ENCODE measurements at regions not wholly inside any gene's neighbourhood (a gene's known extent, or its start where the extent isn't known, plus 50 kb on each side); places are given as distances from the start of the nearest gene placed in this dataset.

DNA sequence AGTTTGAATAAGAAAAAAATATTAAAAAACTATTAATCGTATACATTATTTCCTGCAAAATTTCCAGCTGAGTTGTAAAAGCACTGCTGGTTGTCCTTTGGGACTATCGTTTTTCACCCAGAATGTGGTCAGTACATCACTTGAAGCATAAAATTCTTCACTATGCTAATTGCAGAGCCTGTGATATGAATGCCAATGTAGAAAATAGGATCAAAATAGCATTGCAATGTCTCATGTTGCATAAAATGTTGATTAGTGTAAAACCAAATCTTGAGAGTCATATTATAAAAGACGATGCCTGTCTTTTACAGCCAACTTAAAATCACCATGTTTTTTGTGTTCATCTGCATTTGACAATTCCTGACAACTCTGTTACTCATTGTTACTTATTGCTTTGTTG, 207.7 kb downstream of the MMUT start:
- H3K4me2 ChIP-seq (ENCODE audit: low read length, poor library complexity, severe bottlenecking): no peak overlapping the region
- H3K27ac ChIP-seq (ENCODE audit: low read length, poor library complexity, severe bottlenecking): no peak overlapping the region
- DNase-seq: no peak
- WGBS: 81% methylated on average over 2 of the region's 3 CpGs
- H2BK12ac ChIP-seq (ENCODE audit: low read length in 2 of 2): no peak overlapping the region
- H3K4me1 ChIP-seq (ENCODE audit: control insufficient read depth, insufficient read depth, low read depth, low read length): no peaks in the 10 kb centered on the region
- H3K79me1 ChIP-seq (replicated peaks; ENCODE audit: low read length, poor library complexity, severe bottlenecking): no peaks in the 10 kb centered on the region
- no peaks in the 10 kb centered on the region for H3K36me3 ChIP-seq (ENCODE audit: control insufficient read depth in 1 of 2, insufficient read depth in 2 of 2, low read depth in 1 of 2, low read length in 2 of 2)
- H3K18ac ChIP-seq (ENCODE audit: low read depth in 1 of 2, low read length in 2 of 2): no peak overlapping the region
- no peak overlapping the region for H2AFZ ChIP-seq (ENCODE audit: low read depth, low read length)
- no peak overlapping the region for H2BK15ac ChIP-seq (ENCODE audit: low read depth, poor library complexity, severe bottlenecking)
- H4K91ac ChIP-seq (ENCODE audit: low read length): no peak overlapping the region
- H2AK5ac ChIP-seq (ENCODE audit: low read length, severe bottlenecking): no peak overlapping the region
- no peak overlapping the region for H3K9ac ChIP-seq (ENCODE audit: low read length)
- H2BK120ac ChIP-seq (ENCODE audit: low read depth, low read length): no peak overlapping the region
- no peaks in the 10 kb centered on the region for H3K27me3 ChIP-seq (ENCODE audit: control insufficient read depth in 1 of 2, insufficient read depth in 1 of 2, low read length in 2 of 2)
- H2BK5ac ChIP-seq (ENCODE audit: low read depth, low read length, poor library complexity, severe bottlenecking): no peak overlapping the region
- H3K4me3 ChIP-seq (ENCODE audit: insufficient read depth in 1 of 2, low read depth in 1 of 2, low read length in 2 of 2): no peak overlapping the region
- H3K4ac ChIP-seq (ENCODE audit: low read depth in 1 of 2, low read length in 2 of 2): no peak overlapping the region
- H3K14ac ChIP-seq (ENCODE audit: low read length in 2 of 2): no peak overlapping the region
- no peak overlapping the region for H3K23ac ChIP-seq (ENCODE audit: low read length in 2 of 2)
- no peaks in the 10 kb centered on the region for H3K9me3 ChIP-seq (ENCODE audit: control insufficient read depth, low read length)
- H4K8ac ChIP-seq (ENCODE audit: low read length): no peak overlapping the region

DNA sequence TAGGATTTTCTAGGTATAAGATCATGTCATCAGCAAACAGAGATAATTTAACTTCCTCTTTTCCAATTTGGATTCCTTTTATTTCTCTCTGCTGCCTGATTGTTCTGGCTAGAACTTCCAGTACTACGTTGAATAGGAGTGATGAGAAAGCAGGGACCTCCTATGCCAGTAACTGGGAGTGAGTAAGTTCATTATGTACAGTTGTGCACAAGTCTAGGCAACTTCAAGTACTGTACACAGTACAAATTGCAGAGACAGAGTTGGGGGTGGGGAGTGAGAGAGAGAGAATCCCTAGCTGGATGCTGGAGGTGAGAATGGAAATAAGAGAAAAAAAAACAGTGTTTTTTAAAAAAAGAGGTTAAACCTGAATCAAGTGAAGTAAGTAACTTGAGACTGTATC, 210.2 kb downstream of the MMUT start:
- Histone ChIP-seq H3K14ac (ENCODE audit: low read length in 2 of 2) (no peak overlapping the region), H3K4me2 (ENCODE audit: low read length, poor library complexity, severe bottlenecking) (no peak overlapping the region), H3K4ac (ENCODE audit: low read depth in 1 of 2, low read length in 2 of 2) (no peak overlapping the region), H2AFZ (ENCODE audit: low read depth, low read length) (no peak overlapping the region), H2AK5ac (ENCODE audit: low read length, severe bottlenecking) (no peak overlapping the region), H4K8ac (ENCODE audit: low read length) (no peak overlapping the region), H3K27me3 (ENCODE audit: control insufficient read depth in 1 of 2, insufficient read depth in 1 of 2, low read length in 2 of 2) (no peaks in the 10 kb centered on the region), H3K18ac (ENCODE audit: low read depth in 1 of 2, low read length in 2 of 2) (no peak overlapping the region), H3K36me3 (ENCODE audit: control insufficient read depth in 1 of 2, insufficient read depth in 2 of 2, low read depth in 1 of 2, low read length in 2 of 2) (no peaks in the 10 kb centered on the region), H4K91ac (ENCODE audit: low read length) (no peak overlapping the region), H3K23ac (ENCODE audit: low read length in 2 of 2) (no peak overlapping the region), H2BK5ac (ENCODE audit: low read depth, low read length, poor library complexity, severe bottlenecking) (no peak overlapping the region), H3K4me1 (ENCODE audit: control insufficient read depth, insufficient read depth, low read depth, low read length) (no peaks in the 10 kb centered on the region), H2BK15ac (ENCODE audit: low read depth, poor library complexity, severe bottlenecking) (no peak overlapping the region), H3K27ac (ENCODE audit: low read length, poor library complexity, severe bottlenecking) (no peak overlapping the region), H3K9ac (ENCODE audit: low read length) (no peak overlapping the region), H3K79me1 (replicated peaks; ENCODE audit: low read length, poor library complexity, severe bottlenecking) (no peaks in the 10 kb centered on the region), H3K4me3 (ENCODE audit: insufficient read depth in 1 of 2, low read depth in 1 of 2, low read length in 2 of 2) (no peak overlapping the region), H2BK120ac (ENCODE audit: low read depth, low read length) (no peak overlapping the region), H3K9me3 (ENCODE audit: control insufficient read depth, low read length) (no peaks in the 10 kb centered on the region), H2BK12ac (ENCODE audit: low read length in 2 of 2) (no peak overlapping the region)
- DNase-seq: no peak
- WGBS: 81% methylated on average over 1 of the region's 1 CpG

DNA sequence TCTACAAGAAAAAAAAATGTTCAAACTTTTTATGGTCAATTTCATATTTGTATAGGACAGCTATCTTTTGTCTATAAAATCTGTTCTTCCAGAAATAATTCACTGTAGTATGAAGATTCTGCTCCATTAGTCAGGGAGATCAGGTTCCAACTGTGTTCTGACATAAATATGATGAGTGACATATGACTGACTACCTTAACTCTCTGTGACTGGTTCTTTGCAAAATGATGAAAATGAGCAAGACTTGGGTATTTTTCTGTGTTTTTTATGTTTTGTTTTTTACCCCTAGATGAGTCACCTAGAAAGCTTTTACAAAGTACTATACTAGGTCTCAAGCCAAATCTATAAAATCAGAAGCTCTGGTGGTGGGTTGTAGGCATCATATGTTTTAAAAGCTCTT, 229.6 kb downstream of the MMUT start:
- no peaks in the 10 kb centered on the region for H3K4me1 ChIP-seq (ENCODE audit: control insufficient read depth, insufficient read depth, low read depth, low read length)
- H3K79me1 ChIP-seq (replicated peaks; ENCODE audit: low read length, poor library complexity, severe bottlenecking): no peaks in the 10 kb centered on the region
- no peak overlapping the region for H3K9ac ChIP-seq (ENCODE audit: low read length)
- no peak overlapping the region for H2BK15ac ChIP-seq (ENCODE audit: low read depth, poor library complexity, severe bottlenecking)
- H2BK5ac ChIP-seq (ENCODE audit: low read depth, low read length, poor library complexity, severe bottlenecking): no peak overlapping the region
- no peak overlapping the region for H4K8ac ChIP-seq (ENCODE audit: low read length)
- H3K27ac ChIP-seq (ENCODE audit: low read length, poor library complexity, severe bottlenecking): no peak overlapping the region
- no peak overlapping the region for H2BK12ac ChIP-seq (ENCODE audit: low read length in 2 of 2)
- no peak for DNase-seq
- no peak overlapping the region for H2BK120ac ChIP-seq (ENCODE audit: low read depth, low read length)
- H3K23ac ChIP-seq (ENCODE audit: low read length in 2 of 2): no peak overlapping the region
- no peak overlapping the region for H2AK5ac ChIP-seq (ENCODE audit: low read length, severe bottlenecking)
- H4K91ac ChIP-seq (ENCODE audit: low read length): no peak overlapping the region
- no peak overlapping the region for H3K4ac ChIP-seq (ENCODE audit: low read depth in 1 of 2, low read length in 2 of 2)
- no peak overlapping the region for H3K4me3 ChIP-seq (ENCODE audit: insufficient read depth in 1 of 2, low read depth in 1 of 2, low read length in 2 of 2)
- no peak overlapping the region for H2AFZ ChIP-seq (ENCODE audit: low read depth, low read length)
- peaks cover 23% of the 10 kb centered on the region for H3K9me3 ChIP-seq (ENCODE audit: control insufficient read depth, low read length)
- no peaks in the 10 kb centered on the region for H3K36me3 ChIP-seq (ENCODE audit: control insufficient read depth in 1 of 2, insufficient read depth in 2 of 2, low read depth in 1 of 2, low read length in 2 of 2)
- H3K14ac ChIP-seq (ENCODE audit: low read length in 2 of 2): no peak overlapping the region
- H3K18ac ChIP-seq (ENCODE audit: low read depth in 1 of 2, low read length in 2 of 2): no peak overlapping the region
- no peak overlapping the region for H3K4me2 ChIP-seq (ENCODE audit: low read length, poor library complexity, severe bottlenecking)
- H3K27me3 ChIP-seq (ENCODE audit: control insufficient read depth in 1 of 2, insufficient read depth in 1 of 2, low read length in 2 of 2): no peaks in the 10 kb centered on the region

DNA sequence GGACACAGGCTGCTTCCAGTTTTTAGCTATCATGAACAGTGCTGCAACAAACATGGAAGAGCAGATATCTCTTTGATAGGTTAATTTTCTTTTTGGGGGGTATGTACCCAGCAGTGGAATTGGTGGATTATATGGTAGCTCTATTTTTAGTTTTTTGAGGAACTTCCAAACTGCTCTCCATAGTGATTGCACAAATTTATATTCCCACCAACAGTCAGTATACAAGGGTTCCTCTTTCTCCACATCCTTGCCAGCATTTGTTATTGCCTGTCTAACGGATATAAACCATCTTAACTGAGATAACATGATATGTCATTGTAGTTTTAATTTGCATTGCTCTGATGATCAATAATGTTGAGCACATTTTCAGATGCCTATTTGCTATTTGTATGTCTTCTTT, 237.6 kb downstream of the MMUT start:
- H4K8ac ChIP-seq (ENCODE audit: low read length): no peak overlapping the region
- no peak overlapping the region for H3K23ac ChIP-seq (ENCODE audit: low read length in 2 of 2)
- H3K14ac ChIP-seq (ENCODE audit: low read length in 2 of 2): no peak overlapping the region
- H3K27me3 ChIP-seq (ENCODE audit: control insufficient read depth in 1 of 2, insufficient read depth in 1 of 2, low read length in 2 of 2): no peaks in the 10 kb centered on the region
- no peak overlapping the region for H3K4ac ChIP-seq (ENCODE audit: low read depth in 1 of 2, low read length in 2 of 2)
- H2AK5ac ChIP-seq (ENCODE audit: low read length, severe bottlenecking): no peak overlapping the region
- H4K91ac ChIP-seq (ENCODE audit: low read length): no peak overlapping the region
- no peak overlapping the region for H2BK12ac ChIP-seq (ENCODE audit: low read length in 2 of 2)
- no peak overlapping the region for H2AFZ ChIP-seq (ENCODE audit: low read depth, low read length)
- no CpG with 5 or more reads among the region's 1 CpG for WGBS
- no peak overlapping the region for H3K9ac ChIP-seq (ENCODE audit: low read length)
- H3K18ac ChIP-seq (ENCODE audit: low read depth in 1 of 2, low read length in 2 of 2): no peak overlapping the region
- peaks cover 3% of the 10 kb centered on the region for H3K9me3 ChIP-seq (ENCODE audit: control insufficient read depth, low read length)
- DNase-seq: no peak
- H2BK5ac ChIP-seq (ENCODE audit: low read depth, low read length, poor library complexity, severe bottlenecking): no peak overlapping the region
- H3K4me1 ChIP-seq (ENCODE audit: control insufficient read depth, insufficient read depth, low read depth, low read length): no peaks in the 10 kb centered on the region
- H2BK15ac ChIP-seq (ENCODE audit: low read depth, poor library complexity, severe bottlenecking): no peak overlapping the region
- no peak overlapping the region for H3K4me3 ChIP-seq (ENCODE audit: insufficient read depth in 1 of 2, low read depth in 1 of 2, low read length in 2 of 2)
- no peak overlapping the region for H2BK120ac ChIP-seq (ENCODE audit: low read depth, low read length)
- H3K27ac ChIP-seq (ENCODE audit: low read length, poor library complexity, severe bottlenecking): no peak overlapping the region
- H3K36me3 ChIP-seq (ENCODE audit: control insufficient read depth in 1 of 2, insufficient read depth in 2 of 2, low read depth in 1 of 2, low read length in 2 of 2): no peaks in the 10 kb centered on the region
- no peak overlapping the region for H3K4me2 ChIP-seq (ENCODE audit: low read length, poor library complexity, severe bottlenecking)
- no peaks in the 10 kb centered on the region for H3K79me1 ChIP-seq (replicated peaks; ENCODE audit: low read length, poor library complexity, severe bottlenecking)
